Small intestine (tissue), 7 donors: ENCODE measurements at regions not wholly inside any gene's neighbourhood (a gene's known extent, or its start where the extent isn't known, plus 50 kb on each side); places are given as distances from the start of the nearest gene placed in this dataset.
"Not testable (repeated sequence)": the region's sequence is repeated elsewhere in the genome, so short reads cannot be mapped to it uniquely, and the experiment has no call there.

Source experiments
- DNase-seq, 2 donors: peaks; one replicate each; pipeline versions ENCODE4 v3.0.0 to v3.0.0-alpha.2; 2013
- FAIRE-seq: peaks from 2 replicates; lab custom pipeline; 2012; peaks lifted over from hg19 to GRCh38; lab: Jason Lieb, UNC
- H3K27ac ChIP-seq, 3 donors: one replicate each; pipeline ENCODE4 v1.5.1; 2013; ENCODE audit warnings: low read length in 2 of 3, mild to moderate bottlenecking in 2 of 3, control low read depth in 1 of 3, inconsistent platforms in 1 of 3, low read depth in 1 of 3, moderate library complexity in 1 of 3
- H3K27me3 ChIP-seq, 3 donors: one replicate each; pipeline ENCODE4 v1.6.1; 2013; ENCODE audit warnings: low read length in 3 of 3, inconsistent platforms in 1 of 3; ENCODE audit not compliant: control insufficient read depth in 3 of 3, insufficient read depth in 3 of 3
- H3K36me3 ChIP-seq, 3 donors: one replicate each; pipeline ENCODE4 v1.6.1; 2013; ENCODE audit warnings: low read length in 3 of 3, inconsistent platforms in 1 of 3, low read depth in 1 of 3, mild to moderate bottlenecking in 1 of 3, moderate library complexity in 1 of 3; ENCODE audit not compliant: control insufficient read depth in 3 of 3, insufficient read depth in 2 of 3
- H3K4me1 ChIP-seq, 3 donors: one replicate each; pipeline ENCODE4 v1.6.1; 2013; ENCODE audit warnings: low read length in 2 of 3, inconsistent platforms in 1 of 3, low read depth in 1 of 3, mild to moderate bottlenecking in 1 of 3, moderate library complexity in 1 of 3; ENCODE audit not compliant: control insufficient read depth in 3 of 3, insufficient read depth in 2 of 3
- H3K4me3 ChIP-seq, 3 donors: one replicate each; pipeline ENCODE4 v1.5.1; 2013; ENCODE audit warnings: low read length in 3 of 3, control low read depth in 1 of 3, inconsistent platforms in 1 of 3, low read depth in 1 of 3, mild to moderate bottlenecking in 1 of 3, moderate library complexity in 1 of 3
- H3K9me3 ChIP-seq, 2 donors: one replicate each; pipeline ENCODE4 v1.6.1; 2013; ENCODE audit warnings: low read depth in 1 of 2, low read length in 1 of 2; ENCODE audit not compliant: control insufficient read depth in 2 of 2, insufficient read depth in 1 of 2
- WGBS, 3 donors: extraction: QIAGEN DNeasy Blood & Tissue Kit; methylation state at CpG; one replicate each; pipeline ENCODE4 v1.1.7; 2013; 5-methylcytosine and 5-hydroxymethylcytosine counted together
- donor health status: healthy with polysubstance abuse.
- donor health status: control.
- donor health status: control.
- donor health status: Bipolar disorder and iron deficiency.
- donor health status: healthy.

GRCh38 chr7:9620899-9621298 is 1187.5 kb downstream of the NXPH1 start:
- H3K36me3 ChIP-seq, FAIRE-seq, H3K4me3 ChIP-seq, H3K27me3 ChIP-seq, H3K27ac ChIP-seq, H3K9me3 ChIP-seq, DNase-seq, H3K4me1 ChIP-seq: not testable (repeated sequence)
- 85 to 90% (median 87%) methylated on average over 6 of the region's 6 CpGs for WGBS, 3 donors

- DNase-seq, H3K4me1 ChIP-seq, H3K27ac ChIP-seq, FAIRE-seq, H3K9me3 ChIP-seq, H3K4me3 ChIP-seq, H3K36me3 ChIP-seq, H3K27me3 ChIP-seq: not testable (repeated sequence)
- WGBS, 3 donors: 91 to 95% (median 94%) methylated on average over 32 to 44 of the region's 44 CpGs
Measured at GRCh38 chr7:9621306-9621902, 1188.0 kb downstream of the NXPH1 start.

GRCh38 chr7:9621927-9622326 is 1188.5 kb downstream of the NXPH1 start:
- no peak overlapping the region for H3K4me3 ChIP-seq
- no peaks in the 10 kb centered on the region for H3K27me3 ChIP-seq
- no peaks in the 10 kb centered on the region for H3K4me1 ChIP-seq
- DNase-seq (no peak), FAIRE-seq (no peak)
- H3K9me3 ChIP-seq: no peaks in the 10 kb centered on the region
- no peak overlapping the region for H3K27ac ChIP-seq
- no peaks in the 10 kb centered on the region for H3K36me3 ChIP-seq
- WGBS, 3 donors: 86 to 95% (median 86%) methylated on average over 9 of the region's 9 CpGs

- H3K4me1 ChIP-seq: no peaks in the 10 kb centered on the region
- WGBS, 3 donors: 91 to 96% (median 94%) methylated on average over 3 of the region's 3 CpGs
- FAIRE-seq: no peak
- no peak overlapping the region for H3K4me3 ChIP-seq
- no peaks in the 10 kb centered on the region for H3K36me3 ChIP-seq
- no peaks in the 10 kb centered on the region for H3K9me3 ChIP-seq
- no peaks in the 10 kb centered on the region for H3K27me3 ChIP-seq
- DNase-seq: no peak
- no peak overlapping the region for H3K27ac ChIP-seq
Measured at GRCh38 chr7:9625953-9626352, 1192.5 kb downstream of the NXPH1 start.

- 77 to 88% (median 87%) methylated on average over 2 of the region's 2 CpGs for WGBS, 3 donors
- Histone ChIP-seq H3K4me1 (no peaks in the 10 kb centered on the region), H3K9me3 (peaks cover 0 to 2% of the 10 kb centered on the region in 2 donors), H3K27ac (no peak overlapping the region), H3K4me3 (no peak overlapping the region), H3K36me3 (no peaks in the 10 kb centered on the region), H3K27me3 (no peaks in the 10 kb centered on the region)
- FAIRE-seq: no peak
- DNase-seq: no peak
Measured at GRCh38 chr7:9645756-9646155, 1212.3 kb downstream of the NXPH1 start.

- WGBS, 3 donors: 79 to 91% (median 84%) methylated on average over 4 of the region's 4 CpGs
- Histone ChIP-seq H3K27me3 (no peaks in the 10 kb centered on the region), H3K4me3 (no peak overlapping the region), H3K4me1 (no peaks in the 10 kb centered on the region), H3K9me3 (peaks cover 3% of the 10 kb centered on the region in 2 donors), H3K36me3 (no peaks in the 10 kb centered on the region), H3K27ac (no peak overlapping the region)
- FAIRE-seq (no peak), DNase-seq (no peak)
Measured at GRCh38 chr7:9657257-9657656, 1223.8 kb downstream of the NXPH1 start.

GRCh38 chr7:9671979-9672917 is 1238.8 kb downstream of the NXPH1 start:
- no peak overlapping the region for H3K27ac ChIP-seq
- 74 to 79% (median 76%) methylated on average over 7 of the region's 7 CpGs for WGBS, 3 donors
- no peaks in the 10 kb centered on the region for H3K4me1 ChIP-seq
- no peak for FAIRE-seq
- peaks cover 1 to 3% of the 10 kb centered on the region in 2 donors for H3K9me3 ChIP-seq
- no peak for DNase-seq
- no peaks in the 10 kb centered on the region for H3K27me3 ChIP-seq
- H3K36me3 ChIP-seq: no peaks in the 10 kb centered on the region
- H3K4me3 ChIP-seq: no peak overlapping the region

GRCh38 chr7:9680713-9681112 is 1247.3 kb downstream of the NXPH1 start:
- Histone ChIP-seq H3K27ac (no peak overlapping the region), H3K4me1 (no peaks in the 10 kb centered on the region), H3K9me3 (peaks cover 3% of the 10 kb centered on the region in 2 donors), H3K4me3 (no peak overlapping the region), H3K27me3 (no peaks in the 10 kb centered on the region), H3K36me3 (no peaks in the 10 kb centered on the region)
- no peak for FAIRE-seq
- DNase-seq: no peak
- 87 to 93% (median 90%) methylated on average over 2 of the region's 2 CpGs for WGBS, 3 donors
